HL-60 (cell line): ENCODE measurements at regions not wholly inside any gene's neighbourhood (a gene's known extent, or its start where the extent isn't known, plus 50 kb on each side); places are given as distances from the start of the nearest gene placed in this dataset.

ENCODE experiments used
- GABPA ChIP-seq: IDR thresholded peaks from 2 replicates; pipeline ENCODE4 v1.6.1; 2012; ENCODE audit warnings: low read depth
- TF ChIP-seq, protein P1 (sequence below): IDR thresholded peaks from 2 replicates; pipeline ENCODE4 v1.6.1; 2012; ENCODE audit warnings: low read depth; ENCODE audit not compliant: insufficient replicate concordance
- TF ChIP-seq, protein P2 (sequence below): IDR thresholded peaks from one replicate; pipeline ENCODE4 v1.5.1; 2011; ENCODE audit warnings: low read length, control low read depth, inconsistent platforms; ENCODE audit not compliant: insufficient read depth

- TF ChIP-seq, protein P1, sequence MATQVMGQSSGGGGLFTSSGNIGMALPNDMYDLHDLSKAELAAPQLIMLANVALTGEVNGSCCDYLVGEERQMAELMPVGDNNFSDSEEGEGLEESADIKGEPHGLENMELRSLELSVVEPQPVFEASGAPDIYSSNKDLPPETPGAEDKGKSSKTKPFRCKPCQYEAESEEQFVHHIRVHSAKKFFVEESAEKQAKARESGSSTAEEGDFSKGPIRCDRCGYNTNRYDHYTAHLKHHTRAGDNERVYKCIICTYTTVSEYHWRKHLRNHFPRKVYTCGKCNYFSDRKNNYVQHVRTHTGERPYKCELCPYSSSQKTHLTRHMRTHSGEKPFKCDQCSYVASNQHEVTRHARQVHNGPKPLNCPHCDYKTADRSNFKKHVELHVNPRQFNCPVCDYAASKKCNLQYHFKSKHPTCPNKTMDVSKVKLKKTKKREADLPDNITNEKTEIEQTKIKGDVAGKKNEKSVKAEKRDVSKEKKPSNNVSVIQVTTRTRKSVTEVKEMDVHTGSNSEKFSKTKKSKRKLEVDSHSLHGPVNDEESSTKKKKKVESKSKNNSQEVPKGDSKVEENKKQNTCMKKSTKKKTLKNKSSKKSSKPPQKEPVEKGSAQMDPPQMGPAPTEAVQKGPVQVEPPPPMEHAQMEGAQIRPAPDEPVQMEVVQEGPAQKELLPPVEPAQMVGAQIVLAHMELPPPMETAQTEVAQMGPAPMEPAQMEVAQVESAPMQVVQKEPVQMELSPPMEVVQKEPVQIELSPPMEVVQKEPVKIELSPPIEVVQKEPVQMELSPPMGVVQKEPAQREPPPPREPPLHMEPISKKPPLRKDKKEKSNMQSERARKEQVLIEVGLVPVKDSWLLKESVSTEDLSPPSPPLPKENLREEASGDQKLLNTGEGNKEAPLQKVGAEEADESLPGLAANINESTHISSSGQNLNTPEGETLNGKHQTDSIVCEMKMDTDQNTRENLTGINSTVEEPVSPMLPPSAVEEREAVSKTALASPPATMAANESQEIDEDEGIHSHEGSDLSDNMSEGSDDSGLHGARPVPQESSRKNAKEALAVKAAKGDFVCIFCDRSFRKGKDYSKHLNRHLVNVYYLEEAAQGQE, result no peak
- TF ChIP-seq GABPA, result no peak
- TF ChIP-seq, protein P2, sequence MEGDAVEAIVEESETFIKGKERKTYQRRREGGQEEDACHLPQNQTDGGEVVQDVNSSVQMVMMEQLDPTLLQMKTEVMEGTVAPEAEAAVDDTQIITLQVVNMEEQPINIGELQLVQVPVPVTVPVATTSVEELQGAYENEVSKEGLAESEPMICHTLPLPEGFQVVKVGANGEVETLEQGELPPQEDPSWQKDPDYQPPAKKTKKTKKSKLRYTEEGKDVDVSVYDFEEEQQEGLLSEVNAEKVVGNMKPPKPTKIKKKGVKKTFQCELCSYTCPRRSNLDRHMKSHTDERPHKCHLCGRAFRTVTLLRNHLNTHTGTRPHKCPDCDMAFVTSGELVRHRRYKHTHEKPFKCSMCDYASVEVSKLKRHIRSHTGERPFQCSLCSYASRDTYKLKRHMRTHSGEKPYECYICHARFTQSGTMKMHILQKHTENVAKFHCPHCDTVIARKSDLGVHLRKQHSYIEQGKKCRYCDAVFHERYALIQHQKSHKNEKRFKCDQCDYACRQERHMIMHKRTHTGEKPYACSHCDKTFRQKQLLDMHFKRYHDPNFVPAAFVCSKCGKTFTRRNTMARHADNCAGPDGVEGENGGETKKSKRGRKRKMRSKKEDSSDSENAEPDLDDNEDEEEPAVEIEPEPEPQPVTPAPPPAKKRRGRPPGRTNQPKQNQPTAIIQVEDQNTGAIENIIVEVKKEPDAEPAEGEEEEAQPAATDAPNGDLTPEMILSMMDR, result no peak
These were observed 115.7 kb downstream of the BEGAIN start for GRCh38 chr14:100471441-100472093.
